K562 (cell line): ENCODE measurements at regions not wholly inside any gene's neighbourhood (a gene's known extent, or its start where the extent isn't known, plus 50 kb on each side); places are given as distances from the start of the nearest gene placed in this dataset.

Experiments
- ATAC-seq: fragments of 200-7000 bp; cut with Tn5 transposase; 3 replicates; pipeline ENCODE4 v1.9.1; 2020; ENCODE audit warnings: moderate library complexity
- BruUV-seq: library from RNA; stranded (reverse); fragments of 400-500 nt; replicated peaks from 2 replicates; lab custom pipeline; 2021; lab: Mats Ljungman, UMichigan
- CTCF ChIA-PET: fragments of 300-600 bp; formaldehyde crosslinking; extraction: SDS; loops from one replicate; lab custom pipeline; 2021; ENCODE audit warnings: low intra/inter-chr PET ratio; lab: Yijun Ruan, JAX
- POLR2A ChIA-PET: fragments of 300-600, 350-650 bp; sonication (Branson Sonifier 250); formaldehyde crosslinking; extraction: SDS; loops from one replicate; lab custom pipeline; 2021; ENCODE audit warnings: antibody characterized with exemption, inconsistent platforms; lab: Yijun Ruan, JAX
- DNase-seq, 4 experiments: peaks; one replicate each; pipeline versions ENCODE4 v3.0.0 to v3.0.0-alpha.2; 2011 to 2018; ENCODE audit warnings: low spot score in 3 of 4, mixed read lengths in 3 of 4; ENCODE audit errors: extremely low read depth in 1 of 4
- FAIRE-seq: peaks from 2 replicates; lab custom pipeline; 2011; peaks lifted over from hg19 to GRCh38; lab: Jason Lieb, UNC
- H2AFZ ChIP-seq: 2 replicates; pipeline ENCODE4 v1.6.0; 2011; ENCODE audit warnings: low read depth, low read length, control low read depth, inconsistent platforms
- H3K27ac ChIP-seq: fragments of 200-600 bp; 3 replicates; pipeline ENCODE4 v1.8.0; 2011; ENCODE audit warnings: low read depth, mild to moderate bottlenecking, control low read depth, inconsistent platforms, low read length, moderate library complexity, mixed read lengths; ENCODE audit errors: extremely low read depth
- H3K27me3 ChIP-seq, 2 experiments: fragments of 300-600 bp in 1 of 2; 2 replicates in 1 of 2; 3 replicates in 1 of 2; pipeline versions ENCODE4 v1.6.0 to v1.8.0; 2011; ENCODE audit warnings: inconsistent platforms in 2 of 2, low read length in 2 of 2, mild to moderate bottlenecking in 1 of 2, mixed read lengths in 1 of 2, moderate library complexity in 1 of 2; ENCODE audit not compliant: control insufficient read depth in 2 of 2, insufficient read depth in 2 of 2
- H3K36me3 ChIP-seq: fragments of 300-600 bp; 3 replicates; pipeline ENCODE4 v1.8.0; 2011; ENCODE audit warnings: mild to moderate bottlenecking, low read length, inconsistent platforms; ENCODE audit not compliant: control insufficient read depth, insufficient read depth
- H3K4me1 ChIP-seq, 2 experiments: fragments of 200-600 bp in 1 of 2; replicated peaks in 1 of 2; 2 replicates in 1 of 2; 3 replicates in 1 of 2; pipeline versions ENCODE4 v1.5.1 to v1.8.0; 2011; ENCODE audit warnings: inconsistent platforms in 2 of 2, low read length in 2 of 2, mild to moderate bottlenecking in 1 of 2, mixed read lengths in 1 of 2, moderate library complexity in 1 of 2; ENCODE audit not compliant: control insufficient read depth in 2 of 2, insufficient read depth in 2 of 2
- H3K4me2 ChIP-seq: 2 replicates; pipeline ENCODE4 v1.6.1; 2011; ENCODE audit warnings: low read length, control low read depth, inconsistent platforms, mixed read lengths; ENCODE audit not compliant: insufficient read depth
- H3K4me3 ChIP-seq: fragments of 200-600 bp; sonication (generic), shearing (Covaris generic); 2 replicates; pipeline ENCODE4 v1.5.1; 2016; ENCODE audit warnings: control low read depth, inconsistent platforms
- H3K79me2 ChIP-seq: fragments of 200-600 bp; 3 replicates; pipeline ENCODE4 v1.8.0; 2011; ENCODE audit warnings: low read length, inconsistent platforms; ENCODE audit not compliant: control insufficient read depth, insufficient read depth
- H3K9ac ChIP-seq, 2 experiments: 2 replicates each; pipeline versions ENCODE4 v1.6.0 to v1.6.1; 2011; ENCODE audit warnings: low read depth in 2 of 2, low read length in 2 of 2, control low read depth in 1 of 2, inconsistent platforms in 1 of 2, mild to moderate bottlenecking in 1 of 2, mixed read lengths in 1 of 2; ENCODE audit not compliant: insufficient read depth in 1 of 2
- H3K9me1 ChIP-seq: one replicate; pipeline ENCODE4 v1.6.0; 2011; ENCODE audit warnings: inconsistent platforms, mild to moderate bottlenecking, low read length, moderate library complexity; ENCODE audit not compliant: control insufficient read depth, insufficient read depth
- H3K9me3 ChIP-seq: replicated peaks from 2 replicates; pipeline ENCODE4 v1.5.1; 2011; ENCODE audit warnings: low read depth, low read length, inconsistent platforms; ENCODE audit not compliant: control insufficient read depth, insufficient read depth
- H4K20me1 ChIP-seq: replicated peaks from 2 replicates; pipeline ENCODE4 v1.6.1; 2011; ENCODE audit warnings: low read length, inconsistent platforms, mixed read lengths; ENCODE audit not compliant: control insufficient read depth, insufficient read depth
- CBFB ChIP-seq: sonication (generic); formaldehyde crosslinking; IDR thresholded peaks from 2 replicates; pipeline ENCODE4 v1.4.0; 2020; ENCODE audit warnings: mild to moderate bottlenecking, missing genetic modification reagents
- CC2D1A ChIP-seq: fragments of 450-650 bp; IDR thresholded peaks from 2 replicates; pipeline ENCODE4 v1.6.1; 2017; ENCODE audit warnings: mild to moderate bottlenecking
- CEBPG ChIP-seq, 3 experiments: fragments of 200-800 bp in 1 of 3; sonication (Bioruptor generic) in 1 of 3; sonication (generic) in 1 of 3; formaldehyde crosslinking in 1 of 3; IDR thresholded peaks in 2 of 3; conservative IDR thresholded peaks in 1 of 3; 2 replicates each; pipeline versions ENCODE4 v1.6.1 to v1.8.0; 2016 to 2022; ENCODE audit warnings: missing compliant biosample characterization in 2 of 3, missing genetic modification characterization in 2 of 3, mild to moderate bottlenecking in 1 of 3, missing genetic modification reagents in 1 of 3
- KLF10 ChIP-seq: fragments of 250-450 bp; sonication (Bioruptor Pico); IDR thresholded peaks from 2 replicates; pipeline ENCODE4 v1.6.1; 2021; ENCODE audit warnings: matching md5 sums
- L3MBTL2 ChIP-seq: fragments of 450-650 bp; IDR thresholded peaks from 2 replicates; pipeline ENCODE4 v1.6.1; 2016; ENCODE audit warnings: mild to moderate bottlenecking, moderate library complexity
- PRMT5 ChIP-seq: sonication (generic); formaldehyde crosslinking; IDR thresholded peaks from 2 replicates; pipeline ENCODE4 v1.5.0; 2020; ENCODE audit warnings: missing genetic modification reagents
- SMAD3 ChIP-seq: fragments of 450-650 bp; formaldehyde crosslinking; conservative IDR thresholded peaks from 2 replicates; pipeline ENCODE4 v1.4.0; 2020; ENCODE audit warnings: mild to moderate bottlenecking
- TGIF2 ChIP-seq: sonication (generic); formaldehyde crosslinking; IDR thresholded peaks from 2 replicates; pipeline ENCODE4 v1.8.1; 2022; ENCODE audit warnings: mild to moderate bottlenecking, missing genetic modification reagents, moderate library complexity
- USF1 ChIP-seq: sonication (generic); formaldehyde crosslinking; IDR thresholded peaks from 2 replicates; pipeline ENCODE4 v1.9.0; 2022; ENCODE audit warnings: mild to moderate bottlenecking, missing genetic modification reagents
- XRCC4 ChIP-seq: IDR thresholded peaks from one replicate; pipeline ENCODE4 v1.6.1; 2011; ENCODE audit not compliant: insufficient read depth, insufficient read length; ENCODE audit errors: extremely low read depth
- WGBS: fragments of 100-300 bp; shearing (Covaris generic); methylation state at CpG from one replicate; pipeline ENCODE4 v1.1.6; 2016; ENCODE audit warnings: low coverage, mixed read lengths; ENCODE audit not compliant: insufficient coverage; ENCODE audit errors: missing lambda C conversion rate; 5-methylcytosine and 5-hydroxymethylcytosine counted together
- in situ Hi-C: fragments of 300-500 bp; cut with MboI; formaldehyde crosslinking; loops from 4 replicates; pipeline ENCODE4 v1.15.0; 2018; ENCODE audit warnings: inconsistent platforms, mixed read lengths
- intact Hi-C: fragments of 100-400 bp; cut with micrococcal nuclease; formaldehyde crosslinking; loops from 2 replicates; pipeline ENCODE4 v1.14.2; 2022
- TF ChIP-seq, protein P1 (sequence below): sonication (generic); formaldehyde crosslinking; IDR thresholded peaks from 2 replicates; pipeline ENCODE4 v1.5.0; 2020; ENCODE audit warnings: missing genetic modification reagents

GRCh38 chr12:4116251-4117111, 157.1 kb upstream of the CCND2 start:
- Histone ChIP-seq H3K27me3 (peaks cover 0 to 50% of the 10 kb centered on the region in 2 experiments; a peak in 4 of 5 replicates), H3K9ac (no peak overlapping the region), H3K9me3 (no peaks in the 10 kb centered on the region), H3K79me2 (no peaks in the 10 kb centered on the region), H3K4me1 (no peaks in the 10 kb centered on the region; a peak in 1 of 5 replicates), H3K9me1 (no peaks in the 10 kb centered on the region), H3K36me3 (no peaks in the 10 kb centered on the region), H3K27ac (no peak overlapping the region), H3K4me3 (no peak overlapping the region), H3K4me2 (no peak overlapping the region), H4K20me1 (no peaks in the 10 kb centered on the region), H2AFZ (no peak overlapping the region)
- in situ Hi-C loops (no loop called here), intact Hi-C loops (no loop called here)
- DNase-seq (no peak), FAIRE-seq (no peak), ATAC-seq (no peak)
- BruUV-seq: no TSS peak
- WGBS: 6% methylated on average over 9 of the region's 12 CpGs
- no peak for TF ChIP-seq L3MBTL2
- no peak for TF ChIP-seq CBFB (CRISPR knock-in tag)
- no peak for TF ChIP-seq XRCC4
- no peak for TF ChIP-seq KLF10 (CRISPR knock-in tag)
- TF ChIP-seq PRMT5 (CRISPR knock-in tag): no peak
- TF ChIP-seq TGIF2: no peak
- no peak for TF ChIP-seq USF1
- TF ChIP-seq CC2D1A: no peak
- no peak for TF ChIP-seq SMAD3 (CRISPR knock-in tag)
- TF ChIP-seq, protein P1, sequence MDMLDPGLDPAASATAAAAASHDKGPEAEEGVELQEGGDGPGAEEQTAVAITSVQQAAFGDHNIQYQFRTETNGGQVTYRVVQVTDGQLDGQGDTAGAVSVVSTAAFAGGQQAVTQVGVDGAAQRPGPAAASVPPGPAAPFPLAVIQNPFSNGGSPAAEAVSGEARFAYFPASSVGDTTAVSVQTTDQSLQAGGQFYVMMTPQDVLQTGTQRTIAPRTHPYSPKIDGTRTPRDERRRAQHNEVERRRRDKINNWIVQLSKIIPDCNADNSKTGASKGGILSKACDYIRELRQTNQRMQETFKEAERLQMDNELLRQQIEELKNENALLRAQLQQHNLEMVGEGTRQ (CRISPR knock-in tag): no peak
- no peak for TF ChIP-seq CEBPG (CRISPR knock-in tag; IDR thresholded peaks at IDR 0.05)
- TF ChIP-seq CEBPG (tag; conservative IDR thresholded peaks at IDR 0.05 in 1 of 2, IDR thresholded peaks at IDR 0.05 in 1 of 2): no peak
- ChIA-PET CTCF (no interaction called here), POLR2A (interaction anchor here (0.6 to 1.2 kb wide), 4 partner anchors 29 to 175 kb away, joined by 3 to 4 read pairs (median 4); no protein-coding TSS in a partner anchor)
